Right kidney (tissue), 1 donor: ENCODE measurements at regions not wholly inside any gene's neighbourhood (a gene's known extent, or its start where the extent isn't known, plus 50 kb on each side); places are given as distances from the start of the nearest gene placed in this dataset.
"Not testable (repeated sequence)": the region's sequence is repeated elsewhere in the genome, so short reads cannot be mapped to it uniquely, and the experiment has no call there.

ENCODE experiments used
- DNase-seq: peaks from one replicate; pipeline ENCODE4 v3.0.0-alpha.2; 2016

GRCh38 chr18:78867131-78867530 is 112.5 kb upstream of the SALL3 start:
- DNase-seq: no peak

- no peak for DNase-seq
Measured at GRCh38 chr18:78868330-78869316, 111.0 kb upstream of the SALL3 start.

- no peak for DNase-seq
Measured at GRCh38 chr18:78871618-78872017, 108.0 kb upstream of the SALL3 start.

- no peak for DNase-seq
Measured at GRCh38 chr18:78873926-78874500, 105.6 kb upstream of the SALL3 start.

GRCh38 chr18:78875016-78875777 is 104.4 kb upstream of the SALL3 start:
- no peak for DNase-seq

- DNase-seq: no peak
Measured at GRCh38 chr18:78875778-78876650, 103.6 kb upstream of the SALL3 start.

- no peak for DNase-seq
Measured at GRCh38 chr18:78876868-78877267, 102.8 kb upstream of the SALL3 start.

GRCh38 chr18:78878335-78878734 is 101.3 kb upstream of the SALL3 start:
- DNase-seq: no peak

GRCh38 chr18:78879072-78879883 is 100.3 kb upstream of the SALL3 start:
- DNase-seq: not testable (repeated sequence)

- no peak for DNase-seq
Measured at GRCh38 chr18:78882585-78882984, 97.0 kb upstream of the SALL3 start.

- no peak for DNase-seq
Measured at GRCh38 chr18:78883501-78883900, 96.1 kb upstream of the SALL3 start.

GRCh38 chr18:78884502-78884901 is 95.1 kb upstream of the SALL3 start:
- no peak for DNase-seq

GRCh38 chr18:78889250-78889649 is 90.4 kb upstream of the SALL3 start:
- no peak for DNase-seq

GRCh38 chr18:78890388-78890787 is 89.2 kb upstream of the SALL3 start:
- DNase-seq: no peak

GRCh38 chr18:78891185-78891762 is 88.3 kb upstream of the SALL3 start:
- no peak for DNase-seq

GRCh38 chr18:78892177-78892576 is 87.4 kb upstream of the SALL3 start:
- DNase-seq: no peak

GRCh38 chr18:78892721-78893120 is 86.9 kb upstream of the SALL3 start:
- DNase-seq: no peak

GRCh38 chr18:78893281-78894032 is 86.2 kb upstream of the SALL3 start:
- DNase-seq: no peak

- DNase-seq: no peak
Measured at GRCh38 chr18:78894033-78894305, 85.6 kb upstream of the SALL3 start.
